Upper lobe of left lung (tissue), 6 donors: ENCODE measurements at regions not wholly inside any gene's neighbourhood (a gene's known extent, or its start where the extent isn't known, plus 50 kb on each side); places are given as distances from the start of the nearest gene placed in this dataset.

ENCODE experiments used
- ATAC-seq, 2 donors: fragments of 200-7000 bp; cut with Tn5 transposase; one replicate each; pipeline ENCODE4 v1.9.1; 2022; ENCODE audit warnings: mild to moderate bottlenecking in 2 of 2, moderate library complexity in 2 of 2; ENCODE audit not compliant: low FRiP score in 2 of 2
- DNase-seq, 2 donors: peaks; one replicate each; pipeline ENCODE4 v3.0.0-alpha.2; 2019 to 2020
- H3K27ac ChIP-seq, 4 donors: fragments of 200-600 bp; sonication (generic); one replicate each; pipeline ENCODE4 v1.5.1; 2016 to 2019
- H3K27me3 ChIP-seq, 4 donors: fragments of 200-600 bp; sonication (generic); one replicate each; pipeline ENCODE4 v1.5.1; 2017 to 2019
- H3K36me3 ChIP-seq, 4 donors: fragments of 200-600 bp; sonication (generic); one replicate each; pipeline ENCODE4 v1.5.1; 2016 to 2019
- H3K4me1 ChIP-seq, 4 donors: fragments of 200-600 bp; sonication (generic); one replicate each; pipeline ENCODE4 v1.5.1; 2018 to 2019
- H3K4me3 ChIP-seq, 4 donors: fragments of 200-600 bp; sonication (generic); one replicate each; pipeline ENCODE4 v1.5.1; 2017 to 2019; ENCODE audit warnings: mild to moderate bottlenecking in 2 of 4, moderate library complexity in 1 of 4
- H3K9me3 ChIP-seq, 4 donors: fragments of 200-600 bp; sonication (generic); one replicate each; pipeline ENCODE4 v1.5.1; 2018 to 2019
- EP300 ChIP-seq, 4 donors: sonication (generic); formaldehyde crosslinking; IDR thresholded peaks; one replicate each; pipeline ENCODE4 v1.5.1; 2017; ENCODE audit warnings: antibody characterized with exemption in 4 of 4, control low read depth in 2 of 4
- POLR2A ChIP-seq, 4 donors: fragments of 450-650 bp; IDR thresholded peaks; one replicate each; pipeline ENCODE4 v1.5.1; 2016 to 2017; ENCODE audit warnings: antibody characterized with exemption in 4 of 4, mild to moderate bottlenecking in 2 of 4
- POLR2AphosphoS5 ChIP-seq, 2 donors: sonication (generic); formaldehyde crosslinking; IDR thresholded peaks; one replicate each; pipeline ENCODE4 v1.5.1; 2017; ENCODE audit warnings: antibody characterized with exemption in 2 of 2
- WGBS, 2 donors: methylation state at CpG; one replicate each; pipeline ENCODE4 v1.1.5; 2017 to 2018; 5-methylcytosine and 5-hydroxymethylcytosine counted together
- TF ChIP-seq, protein P1 (sequence below), 6 experiments: fragments of 450-650 bp in 4 of 6; fragments of 200-600 bp in 2 of 6; sonication (generic) in 2 of 6; IDR thresholded peaks; one replicate each; pipeline ENCODE4 v1.5.1; 2016 to 2019; ENCODE audit warnings: antibody characterized with exemption in 6 of 6
- donor health status: DM: no; HTN: no; CAD: no; lungs with moderate emphysema.
- donor health status: DM: no; HTN: yes; CAD: no; lungs with severe emphysema.

DNA sequence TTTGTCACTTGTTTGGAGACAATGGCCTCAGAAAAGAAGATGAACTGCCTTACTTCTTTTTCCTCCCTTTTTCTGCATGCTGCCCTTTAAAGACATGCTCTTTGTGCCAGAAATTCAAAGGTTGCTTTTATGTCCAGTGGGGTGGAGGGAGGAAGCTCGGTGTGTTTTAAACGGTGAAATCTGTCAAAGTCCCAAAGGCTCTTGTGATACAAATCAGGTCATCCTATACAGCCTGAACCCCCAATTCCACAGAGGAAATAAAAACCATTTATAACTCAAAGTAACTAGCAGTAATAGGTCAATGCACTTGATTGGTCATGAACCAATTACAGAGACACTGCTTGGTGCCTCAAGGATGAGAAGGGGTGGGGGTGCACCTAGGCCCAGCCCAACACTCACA is 339.3 kb upstream of the F9 start:
- H3K27me3 ChIP-seq = no peaks in the 10 kb centered on the region
- H3K9me3 ChIP-seq = no peaks in the 10 kb centered on the region
- DNase-seq (no peak), ATAC-seq (no peak)
- no peaks in the 10 kb centered on the region for H3K36me3 ChIP-seq
- no peaks in the 10 kb centered on the region for H3K4me1 ChIP-seq
- 76 to 81% methylated on average over 2 of the region's 2 CpGs for WGBS, 2 donors
- TF ChIP-seq, protein P1, sequence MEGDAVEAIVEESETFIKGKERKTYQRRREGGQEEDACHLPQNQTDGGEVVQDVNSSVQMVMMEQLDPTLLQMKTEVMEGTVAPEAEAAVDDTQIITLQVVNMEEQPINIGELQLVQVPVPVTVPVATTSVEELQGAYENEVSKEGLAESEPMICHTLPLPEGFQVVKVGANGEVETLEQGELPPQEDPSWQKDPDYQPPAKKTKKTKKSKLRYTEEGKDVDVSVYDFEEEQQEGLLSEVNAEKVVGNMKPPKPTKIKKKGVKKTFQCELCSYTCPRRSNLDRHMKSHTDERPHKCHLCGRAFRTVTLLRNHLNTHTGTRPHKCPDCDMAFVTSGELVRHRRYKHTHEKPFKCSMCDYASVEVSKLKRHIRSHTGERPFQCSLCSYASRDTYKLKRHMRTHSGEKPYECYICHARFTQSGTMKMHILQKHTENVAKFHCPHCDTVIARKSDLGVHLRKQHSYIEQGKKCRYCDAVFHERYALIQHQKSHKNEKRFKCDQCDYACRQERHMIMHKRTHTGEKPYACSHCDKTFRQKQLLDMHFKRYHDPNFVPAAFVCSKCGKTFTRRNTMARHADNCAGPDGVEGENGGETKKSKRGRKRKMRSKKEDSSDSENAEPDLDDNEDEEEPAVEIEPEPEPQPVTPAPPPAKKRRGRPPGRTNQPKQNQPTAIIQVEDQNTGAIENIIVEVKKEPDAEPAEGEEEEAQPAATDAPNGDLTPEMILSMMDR (IDR thresholded peaks at IDR 0.05) = no peak
- no peak for TF ChIP-seq EP300 (IDR thresholded peaks at IDR 0.05)
- no peak overlapping the region for H3K27ac ChIP-seq
- no peak overlapping the region for H3K4me3 ChIP-seq

DNA sequence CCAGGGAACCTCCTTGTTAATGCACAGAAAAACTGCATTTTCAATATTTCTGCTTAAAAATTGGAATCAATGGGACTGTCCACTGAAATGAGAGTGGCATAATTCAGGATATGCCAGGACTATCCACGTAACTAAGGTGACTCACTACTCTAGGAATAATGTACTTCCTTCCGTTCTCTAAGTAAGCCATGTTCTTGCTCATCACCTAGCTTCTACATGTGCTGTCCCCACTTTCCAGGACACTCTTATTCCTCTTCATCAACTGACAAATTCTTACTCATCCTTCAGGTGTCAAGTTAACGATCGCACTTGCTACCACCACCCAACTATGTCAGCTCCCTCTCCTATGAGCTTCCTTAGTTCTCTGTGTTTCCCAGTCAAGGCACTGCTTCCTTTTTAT is 342.8 kb upstream of the F9 start:
- H3K4me1 ChIP-seq = no peaks in the 10 kb centered on the region
- no peaks in the 10 kb centered on the region for H3K36me3 ChIP-seq
- no peak overlapping the region for H3K27ac ChIP-seq
- TF ChIP-seq POLR2AphosphoS5 (IDR thresholded peaks at IDR 0.05) = no peak
- TF ChIP-seq, protein P1 (IDR thresholded peaks at IDR 0.05) = no peak
- no peak for TF ChIP-seq POLR2A (IDR thresholded peaks at IDR 0.05)
- no peak for TF ChIP-seq EP300 (IDR thresholded peaks at IDR 0.05)
- WGBS, 2 donors = 88 to 98% methylated on average over 4 of the region's 4 CpGs
- H3K9me3 ChIP-seq = no peaks in the 10 kb centered on the region
- no peaks in the 10 kb centered on the region for H3K27me3 ChIP-seq
- DNase-seq = no peak
- no peak overlapping the region for H3K4me3 ChIP-seq
- ATAC-seq = no peak

DNA sequence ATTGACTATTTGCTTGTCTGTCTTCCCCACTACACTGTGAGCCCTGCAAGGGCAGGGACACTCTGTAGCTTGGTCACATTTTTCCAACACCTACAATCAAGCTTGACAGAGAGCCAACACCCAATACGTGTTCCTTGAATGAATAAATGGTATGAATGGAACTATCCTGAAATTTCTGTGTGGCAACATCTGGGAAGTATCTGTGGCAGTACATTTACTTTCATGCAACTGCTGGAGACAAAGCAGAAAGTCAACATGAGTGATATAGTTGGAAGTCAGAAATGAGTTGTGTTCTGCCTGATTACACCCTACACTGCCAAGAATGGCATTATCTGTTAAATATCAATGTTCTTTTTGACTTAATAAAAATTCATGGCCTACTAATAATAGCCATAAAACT is 343.5 kb upstream of the F9 start:
- TF ChIP-seq EP300 (IDR thresholded peaks at IDR 0.05) = no peak
- no peak for TF ChIP-seq POLR2AphosphoS5 (IDR thresholded peaks at IDR 0.05)
- TF ChIP-seq, protein P1 (IDR thresholded peaks at IDR 0.05) = no peak
- TF ChIP-seq POLR2A (IDR thresholded peaks at IDR 0.05) = no peak
- 55 to 60% methylated on average over 1 of the region's 1 CpG for WGBS, 2 donors
- H3K27me3 ChIP-seq = no peaks in the 10 kb centered on the region
- no peaks in the 10 kb centered on the region for H3K9me3 ChIP-seq
- DNase-seq = no peak
- H3K36me3 ChIP-seq = no peaks in the 10 kb centered on the region
- no peak overlapping the region for H3K4me3 ChIP-seq
- H3K27ac ChIP-seq = no peak overlapping the region
- no peaks in the 10 kb centered on the region for H3K4me1 ChIP-seq
- ATAC-seq = no peak

DNA sequence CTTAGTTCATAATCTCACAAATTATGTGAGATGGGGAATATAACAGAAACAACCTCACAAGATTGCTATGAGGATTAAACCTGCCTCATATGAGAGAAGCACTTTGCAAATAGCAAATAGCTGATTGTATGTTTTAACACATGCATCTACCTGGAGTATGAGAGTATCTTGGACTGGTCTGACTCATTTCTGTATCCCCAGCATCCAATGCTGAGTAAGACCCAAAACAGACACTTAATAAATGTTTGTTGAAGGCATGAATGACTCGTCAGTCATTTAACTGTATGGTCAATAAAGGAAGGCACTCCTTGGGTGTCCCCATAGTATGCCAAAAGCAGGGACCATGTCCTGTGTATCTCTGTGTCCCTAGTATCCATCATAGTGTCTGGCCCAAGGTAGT is 350.9 kb upstream of the F9 start:
- DNase-seq = no peak
- Histone ChIP-seq H3K27me3 (no peaks in the 10 kb centered on the region), H3K4me1 (no peaks in the 10 kb centered on the region), H3K36me3 (no peaks in the 10 kb centered on the region), H3K4me3 (no peak overlapping the region), H3K9me3 (no peaks in the 10 kb centered on the region), H3K27ac (no peak overlapping the region)
- no peak for ATAC-seq
- WGBS, 2 donors = 46 to 80% methylated on average over 1 of the region's 1 CpG
- TF ChIP-seq EP300 (IDR thresholded peaks at IDR 0.05) (no peak), POLR2AphosphoS5 (IDR thresholded peaks at IDR 0.05) (no peak), POLR2A (IDR thresholded peaks at IDR 0.05) (no peak)
- TF ChIP-seq, protein P1 (IDR thresholded peaks at IDR 0.05) = no peak

DNA sequence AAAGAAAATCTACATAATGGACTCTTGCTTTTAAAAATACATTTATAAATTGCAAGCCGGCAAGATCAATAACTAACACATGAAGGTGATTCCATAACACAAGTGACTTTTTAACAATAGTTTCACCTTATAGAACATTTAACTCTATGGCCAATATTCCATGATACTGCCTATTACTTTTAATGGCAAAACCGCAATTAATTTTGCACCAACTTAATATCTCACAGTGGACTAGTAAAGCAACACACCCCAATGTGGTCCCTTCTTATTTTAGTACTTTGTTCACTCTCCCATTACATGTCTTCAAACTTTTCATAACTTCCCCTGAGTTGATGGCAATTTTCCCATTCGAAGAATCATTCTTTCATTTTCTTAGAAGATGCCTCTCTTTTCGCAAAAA is 351.6 kb upstream of the F9 start:
- no peaks in the 10 kb centered on the region for H3K9me3 ChIP-seq
- no peak for ATAC-seq
- H3K27me3 ChIP-seq = no peaks in the 10 kb centered on the region
- DNase-seq = no peak
- no peaks in the 10 kb centered on the region for H3K4me1 ChIP-seq
- H3K4me3 ChIP-seq = no peak overlapping the region
- WGBS, 2 donors = 87 to 89% methylated on average over 4 of the region's 4 CpGs
- no peaks in the 10 kb centered on the region for H3K36me3 ChIP-seq
- no peak overlapping the region for H3K27ac ChIP-seq
- TF ChIP-seq POLR2A (IDR thresholded peaks at IDR 0.05) (no peak), POLR2AphosphoS5 (IDR thresholded peaks at IDR 0.05) (no peak), EP300 (IDR thresholded peaks at IDR 0.05) (no peak)
- TF ChIP-seq, protein P1 (IDR thresholded peaks at IDR 0.05) = no peak
